HK-2 (cell line): ENCODE measurements at regions not wholly inside any gene's neighbourhood (a gene's known extent, or its start where the extent isn't known, plus 50 kb on each side); places are given as distances from the start of the nearest gene placed in this dataset.

Experiments used
- DNase-seq: peaks from one replicate; pipeline ENCODE4 v3.0.0-alpha.2; 2018; ENCODE audit not compliant: unreplicated experiment

DNA sequence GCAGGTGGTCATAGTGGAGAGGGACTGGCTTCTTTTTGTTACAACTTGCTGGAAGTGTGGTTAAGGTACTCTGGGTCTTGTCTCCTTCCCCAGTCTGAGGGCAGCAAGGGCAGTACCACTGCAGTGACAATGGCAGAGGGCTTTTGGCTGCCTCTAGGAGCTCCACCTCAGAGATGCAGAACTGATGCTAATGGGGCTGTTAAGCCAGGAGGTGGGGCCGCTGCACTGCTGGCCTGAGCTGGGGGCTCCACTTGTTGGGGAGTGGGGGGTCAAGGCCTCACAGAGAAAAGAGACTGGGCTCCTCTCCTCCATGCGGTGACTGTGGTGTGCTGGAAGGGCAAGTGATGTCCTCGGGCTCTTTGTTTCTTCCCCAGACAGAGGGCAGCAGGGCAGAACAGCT, 135.7 kb downstream of the DSEL start:
- no peak for DNase-seq

- DNase-seq: no peak
These were observed 136.5 kb downstream of the DSEL start for GRCh38 chr18:67379981-67380380.

- no peak for DNase-seq
These were observed 140.1 kb downstream of the DSEL start for GRCh38 chr18:67376372-67376771.

DNA sequence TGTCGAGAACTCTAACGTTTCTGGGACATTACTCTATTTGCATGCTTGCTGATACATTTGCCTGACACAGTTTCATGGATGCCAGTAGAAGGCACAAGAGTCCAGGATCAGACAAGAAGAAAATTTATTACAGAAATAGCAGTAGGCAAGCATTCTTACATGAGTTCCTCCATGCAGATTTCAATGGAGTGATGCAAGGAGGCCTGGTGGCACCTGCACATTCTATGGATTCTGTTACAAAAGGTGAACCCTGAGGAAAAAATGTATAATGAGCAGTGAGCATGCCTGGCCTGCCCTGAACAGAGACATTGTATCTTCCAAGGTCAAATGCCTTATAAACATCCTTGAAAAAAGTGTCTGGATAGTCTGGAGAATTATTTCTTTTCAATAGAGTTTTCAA, 142.9 kb downstream of the DSEL start:
- DNase-seq: no peak

GRCh38 chr18:67367540-67367939, 149.0 kb downstream of the DSEL start:
- DNase-seq: no peak

DNA sequence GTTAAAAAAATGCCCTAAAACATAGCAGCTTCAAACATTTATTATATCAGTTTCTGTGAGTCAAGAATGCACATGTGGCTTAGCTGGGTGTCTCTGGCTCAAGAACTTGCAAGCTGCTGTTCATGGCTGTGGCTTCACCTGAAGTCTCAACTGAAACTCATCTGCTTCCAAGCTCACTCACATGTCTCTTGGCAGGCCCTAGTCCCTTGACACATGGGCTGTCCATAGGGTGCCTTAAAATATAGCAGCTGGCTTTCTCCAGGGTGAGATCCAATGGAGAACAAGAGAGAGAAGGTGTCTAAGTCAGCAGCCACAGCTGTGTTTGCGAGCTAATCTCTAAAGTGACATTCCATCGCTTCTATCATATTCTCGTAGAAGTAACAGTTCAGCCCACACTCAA, 152.8 kb downstream of the DSEL start:
- no peak for DNase-seq

GRCh38 chr18:67362906-67363305, 153.6 kb downstream of the DSEL start:
- DNase-seq: no peak

DNA sequence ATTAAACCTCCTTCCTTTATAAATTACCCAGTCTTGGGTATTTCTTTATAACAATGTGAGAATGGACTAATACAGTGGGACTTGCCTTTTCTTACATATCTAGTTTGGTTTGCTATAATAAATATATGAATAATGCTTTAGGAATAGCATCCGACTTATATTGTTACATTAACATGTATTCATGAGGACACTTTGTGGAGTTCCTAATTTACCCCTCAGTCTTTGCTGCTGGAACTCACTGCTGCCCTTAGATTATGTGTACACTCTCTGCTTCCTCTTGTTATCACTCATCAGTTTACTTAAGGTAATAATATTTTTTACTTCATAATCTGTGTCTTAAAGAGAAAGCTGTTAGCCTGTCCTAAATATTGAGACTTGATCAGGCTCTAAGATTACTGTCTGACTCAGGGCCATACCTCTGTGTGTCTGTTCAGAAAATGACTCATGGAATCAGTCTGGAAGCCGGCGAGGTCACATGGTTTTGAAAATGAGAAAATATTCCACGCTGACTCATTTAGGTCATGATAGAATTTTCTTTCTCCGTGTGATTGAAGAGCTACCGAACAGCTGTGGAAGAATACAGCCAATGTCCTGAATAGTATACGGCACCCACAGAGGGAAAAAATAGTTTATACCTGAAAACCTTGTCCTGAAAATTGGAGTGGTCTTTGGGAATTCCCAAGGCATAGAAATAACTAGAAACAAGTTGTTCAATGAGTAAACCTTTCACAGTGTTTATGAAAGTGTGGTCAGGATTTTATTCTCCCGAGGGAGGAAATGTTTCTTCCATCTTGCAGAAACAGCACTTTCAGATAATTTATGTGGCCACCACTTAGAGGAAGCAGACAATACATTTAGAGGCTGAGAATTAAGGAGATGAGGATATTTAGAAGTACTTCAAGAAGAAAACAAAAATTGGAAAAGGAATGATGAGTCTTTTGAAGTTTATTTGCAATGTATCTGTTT, 156.4 kb downstream of the DSEL start:
- peak; percentile 30 for DNase-seq

DNA sequence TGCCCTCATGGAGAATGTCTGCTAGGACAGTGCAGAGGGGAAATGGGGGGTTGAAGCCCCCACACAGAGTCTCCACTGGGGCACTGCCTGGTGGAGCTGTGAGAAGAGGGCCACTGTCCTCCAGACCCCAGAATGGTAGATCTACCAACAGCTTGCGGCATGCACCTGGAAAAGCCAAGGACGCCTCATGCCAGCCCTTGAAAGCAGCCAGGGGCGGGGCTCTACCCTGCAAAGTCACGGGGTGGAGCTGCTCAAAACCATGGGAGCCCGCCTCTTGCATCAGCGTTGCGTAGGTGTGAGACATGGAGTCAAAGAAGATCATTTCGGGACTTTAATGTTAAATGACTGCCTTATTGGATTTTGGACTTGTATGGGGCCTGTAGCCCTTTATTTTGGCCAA, 157.6 kb downstream of the DSEL start:
- no peak for DNase-seq

DNA sequence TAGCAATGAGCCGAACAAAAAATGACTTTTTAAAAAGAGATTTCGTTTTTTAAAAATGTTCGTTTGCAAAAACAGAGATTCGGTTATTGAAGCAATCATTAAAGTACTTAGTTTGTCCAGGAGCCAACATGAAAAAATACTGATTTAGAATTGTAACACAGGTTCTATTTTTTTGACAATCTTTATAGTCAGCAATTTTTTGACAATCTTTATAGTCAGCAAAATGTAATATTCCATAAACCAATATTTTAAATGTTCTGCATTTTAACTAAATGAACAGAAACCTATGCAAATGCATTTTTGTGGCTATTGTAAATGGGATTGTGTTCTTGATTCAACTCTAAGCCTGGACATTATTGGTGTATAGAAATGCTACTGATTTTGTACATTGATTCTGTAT, 161.8 kb downstream of the DSEL start:
- DNase-seq: no peak

- no peak for DNase-seq
These were observed 162.4 kb downstream of the DSEL start for GRCh38 chr18:67354091-67354490.

GRCh38 chr18:67347438-67347837, 169.1 kb downstream of the DSEL start:
- no peak for DNase-seq

DNA sequence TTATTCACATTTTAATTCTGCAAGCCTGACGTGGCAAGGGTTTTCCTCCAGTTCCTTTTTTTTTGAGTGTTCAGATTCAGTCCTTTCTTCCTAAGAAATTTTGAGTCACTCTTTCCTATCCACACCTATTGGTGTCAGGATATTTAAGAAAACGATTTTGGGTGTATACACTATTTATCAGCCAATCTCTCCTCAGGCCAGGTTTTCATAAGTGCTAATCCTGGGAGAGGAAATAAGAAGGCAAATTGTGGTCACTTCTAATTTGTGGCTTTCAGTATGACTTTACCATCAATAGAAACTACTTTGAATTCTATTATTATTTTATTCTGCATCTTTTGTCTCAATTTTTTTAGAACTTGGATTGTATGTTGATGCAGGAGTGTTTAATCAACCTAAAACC, 174.4 kb downstream of the DSEL start:
- DNase-seq: no peak

GRCh38 chr18:67337696-67338095, 178.8 kb downstream of the DSEL start:
- DNase-seq: no peak

GRCh38 chr18:67331857-67332256, 184.7 kb downstream of the DSEL start:
- no peak for DNase-seq

DNA sequence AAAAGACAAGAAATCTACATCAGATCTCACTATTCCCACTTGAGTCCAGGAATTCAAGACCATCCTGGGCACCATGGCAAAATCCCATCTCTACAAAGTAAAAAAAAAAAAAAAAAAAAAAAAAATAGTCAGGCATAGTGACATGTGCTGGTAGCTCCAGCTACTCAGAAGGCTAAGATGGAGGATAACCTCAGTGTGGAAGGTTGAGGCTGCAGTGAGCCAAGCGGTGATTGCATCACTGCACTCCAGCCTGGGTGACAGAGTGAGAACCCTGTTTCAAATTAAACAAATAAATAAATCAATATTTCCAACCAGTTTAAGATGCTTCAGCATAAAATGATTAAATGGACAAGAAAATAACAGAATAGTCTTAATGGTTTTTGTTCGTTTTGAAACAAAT, 197.4 kb downstream of the DSEL start:
- DNase-seq: no peak

- no peak for DNase-seq
These were observed 197.9 kb downstream of the DSEL start for GRCh38 chr18:67318651-67319050.

DNA sequence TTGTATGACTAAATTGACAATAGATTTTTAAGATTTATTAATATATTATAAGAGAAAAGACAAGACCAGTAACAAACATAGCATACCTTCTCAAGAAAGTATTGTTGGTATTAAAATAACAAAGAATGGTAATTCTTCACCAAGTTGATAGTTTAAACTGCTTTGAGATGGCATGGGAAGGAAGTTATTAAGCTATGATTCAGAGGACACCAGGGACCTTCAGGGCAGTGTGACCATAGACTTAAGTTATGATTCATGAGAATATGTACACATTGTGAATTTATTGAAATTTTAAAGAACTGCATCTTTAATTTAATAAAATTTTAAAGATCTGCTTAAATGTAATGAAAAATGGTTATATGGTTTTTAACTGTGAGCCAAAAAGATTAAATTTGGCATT, 205.7 kb downstream of the DSEL start:
- no peak for DNase-seq

DNA sequence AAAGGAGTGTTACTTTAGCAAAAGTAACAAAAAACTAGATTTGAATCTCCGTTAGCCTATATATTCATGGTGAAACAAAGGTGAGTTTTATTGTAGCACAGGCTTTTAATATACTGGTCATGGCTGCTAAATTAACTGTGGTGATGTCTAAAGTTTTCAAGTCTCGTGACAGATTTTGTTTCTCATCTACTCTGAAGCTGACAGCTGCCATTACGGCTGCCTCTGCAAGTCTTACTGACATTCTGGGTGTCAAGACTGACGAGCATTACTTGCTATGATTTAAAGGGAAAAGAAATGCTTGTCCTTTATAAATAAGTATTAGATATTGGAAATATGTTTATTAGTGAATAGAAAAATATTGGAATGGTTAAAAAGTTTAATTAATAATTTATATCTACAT, 207.7 kb downstream of the DSEL start:
- no peak for DNase-seq

GRCh38 chr18:67305466-67305865, 211.1 kb downstream of the DSEL start:
- DNase-seq: no peak

DNA sequence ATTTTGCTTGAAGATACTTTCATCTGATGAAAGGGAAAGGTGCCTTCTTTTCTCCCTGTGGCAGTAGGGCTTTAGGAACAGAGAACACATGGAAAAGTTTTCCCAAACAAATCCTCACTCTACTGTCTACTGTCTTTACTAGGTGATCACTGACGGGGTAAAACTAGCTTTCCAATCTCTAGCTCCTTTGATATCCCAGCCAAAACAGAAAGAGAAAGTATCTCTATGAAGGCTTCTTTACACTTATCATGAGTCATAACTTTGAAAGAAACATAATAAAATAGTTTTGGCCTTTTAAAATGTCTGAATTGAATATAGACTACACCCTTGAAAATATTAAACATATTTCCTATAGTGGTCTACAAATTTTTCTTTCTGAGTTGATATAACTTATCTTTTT, 214.5 kb downstream of the DSEL start:
- DNase-seq: no peak

GRCh38 chr18:67301592-67301991, 214.9 kb downstream of the DSEL start:
- no peak for DNase-seq

DNA sequence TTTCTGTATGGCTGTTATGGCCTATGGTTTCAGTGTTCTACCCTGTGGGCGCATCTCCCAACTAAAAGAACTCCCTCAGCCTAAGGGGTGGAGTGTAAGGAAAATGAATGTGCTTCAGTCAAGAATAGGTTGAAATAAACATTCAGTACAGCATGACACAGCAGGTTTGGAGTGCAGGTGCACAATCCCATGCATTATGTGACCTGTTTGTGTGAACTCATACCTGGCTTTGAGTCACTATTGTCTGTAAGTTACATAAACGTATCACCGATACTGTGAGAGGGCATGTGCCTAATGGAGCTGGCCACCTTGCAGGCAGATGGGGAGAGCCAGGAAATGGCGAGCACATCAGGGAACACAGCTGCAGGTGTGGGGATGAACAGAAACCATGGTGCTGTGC, 216.0 kb downstream of the DSEL start:
- no peak for DNase-seq

- no peak for DNase-seq
These were observed 223.7 kb downstream of the DSEL start for GRCh38 chr18:67292814-67293213.
